Immature natural killer cell (primary cell): ENCODE measurements at regions not wholly inside any gene's neighbourhood (a gene's known extent, or its start where the extent isn't known, plus 50 kb on each side); places are given as distances from the start of the nearest gene placed in this dataset.

Source experiments
- DNase-seq, 3 donors: peaks; one replicate each; pipeline ENCODE4 v3.0.0; 2022; ENCODE audit warnings: mixed read lengths in 1 of 3
- H3K27ac Mint-ChIP-seq, 6 donors: one replicate each; pipeline ENCODE4 v1.8.0; 2020; ENCODE audit warnings: mixed read lengths in 6 of 6, mild to moderate bottlenecking in 5 of 6, inconsistent platforms in 4 of 6, moderate library complexity in 3 of 6
- H3K27me3 Mint-ChIP-seq, 3 donors: one replicate each; pipeline ENCODE4 v1.8.0; 2020 to 2021; ENCODE audit warnings: low read depth in 3 of 3, mild to moderate bottlenecking in 3 of 3, mixed read lengths in 3 of 3, moderate library complexity in 3 of 3, inconsistent platforms in 1 of 3
- H3K36me3 Mint-ChIP-seq, 3 donors: one replicate each; pipeline ENCODE4 v1.8.0; 2020; ENCODE audit warnings: mixed read lengths in 3 of 3, inconsistent platforms in 2 of 3, mild to moderate bottlenecking in 2 of 3
- H3K4me1 Mint-ChIP-seq, 2 donors: one replicate each; pipeline ENCODE4 v1.8.0; 2020; ENCODE audit warnings: inconsistent platforms in 2 of 2, mild to moderate bottlenecking in 2 of 2, mixed read lengths in 2 of 2, moderate library complexity in 1 of 2
- H3K4me3 Mint-ChIP-seq, 5 donors: one replicate each; pipeline ENCODE4 v1.8.0; 2020; ENCODE audit warnings: mild to moderate bottlenecking in 5 of 5, mixed read lengths in 5 of 5, inconsistent platforms in 3 of 5, moderate library complexity in 3 of 5
- H3K9me3 Mint-ChIP-seq, 6 donors: one replicate each; pipeline ENCODE4 v1.8.0; 2020; ENCODE audit warnings: mild to moderate bottlenecking in 6 of 6, mixed read lengths in 6 of 6, inconsistent platforms in 4 of 6, moderate library complexity in 3 of 6

GRCh38 chr5:158373608-158374395 is 514.9 kb upstream of the CLINT1 start:
- no peaks in the 10 kb centered on the region for H3K4me1 Mint-ChIP-seq
- no peak for DNase-seq
- peaks cover 0 to 2% (median 0%) of the 10 kb centered on the region in 3 donors for H3K36me3 Mint-ChIP-seq
- H3K27me3 Mint-ChIP-seq, result peaks cover 0 to 11% (median 2%) of the 10 kb centered on the region in 3 donors
- no peak overlapping the region for H3K4me3 Mint-ChIP-seq
- H3K27ac Mint-ChIP-seq, result no peak overlapping the region
- H3K9me3 Mint-ChIP-seq, result peaks cover 0 to 8% (median 0%) of the 10 kb centered on the region in 6 donors

- Mint-ChIP-seq H3K9me3 (peaks cover 0 to 6% (median 0%) of the 10 kb centered on the region in 6 donors), H3K27me3 (peaks cover 0 to 10% (median 2%) of the 10 kb centered on the region in 3 donors), H3K4me3 (no peak overlapping the region)
Observed at GRCh38 chr5:158369241-158369640, 510.3 kb upstream of the CLINT1 start.

GRCh38 chr5:158368686-158369085 is 509.7 kb upstream of the CLINT1 start:
- no peak for DNase-seq
- H3K27me3 Mint-ChIP-seq, result peaks cover 0 to 8% (median 2%) of the 10 kb centered on the region in 3 donors
- H3K4me3 Mint-ChIP-seq, result no peak overlapping the region
- no peaks in the 10 kb centered on the region for H3K4me1 Mint-ChIP-seq
- H3K27ac Mint-ChIP-seq, result no peak overlapping the region
- H3K36me3 Mint-ChIP-seq, result no peaks in the 10 kb centered on the region
- peaks cover 0 to 6% (median 0%) of the 10 kb centered on the region in 6 donors for H3K9me3 Mint-ChIP-seq

More at GRCh38 chr5:158369241-158369640, 510.3 kb upstream of the CLINT1 start:
- Mint-ChIP-seq H3K36me3 (peaks cover 0 to 2% (median 0%) of the 10 kb centered on the region in 3 donors), H3K4me1 (no peaks in the 10 kb centered on the region), H3K27ac (no peak overlapping the region)
- no peak for DNase-seq

- Mint-ChIP-seq H3K36me3 (no peaks in the 10 kb centered on the region), H3K27ac (no peak overlapping the region), H3K27me3 (no peaks in the 10 kb centered on the region), H3K4me1 (no peaks in the 10 kb centered on the region), H3K9me3 (no peaks in the 10 kb centered on the region), H3K4me3 (no peak overlapping the region)
- no peak for DNase-seq
Observed at GRCh38 chr5:158364367-158364766, 505.4 kb upstream of the CLINT1 start.

GRCh38 chr5:158354958-158355357 is 496.0 kb upstream of the CLINT1 start:
- DNase-seq, result no peak
- H3K4me3 Mint-ChIP-seq, result no peak overlapping the region
- peaks cover 1 to 4% (median 3%) of the 10 kb centered on the region in 3 donors for H3K27me3 Mint-ChIP-seq
- no peak overlapping the region for H3K27ac Mint-ChIP-seq
- peaks cover 0 to 7% (median 2%) of the 10 kb centered on the region in 6 donors for H3K9me3 Mint-ChIP-seq
- H3K36me3 Mint-ChIP-seq, result no peaks in the 10 kb centered on the region
- no peaks in the 10 kb centered on the region for H3K4me1 Mint-ChIP-seq

- H3K4me1 Mint-ChIP-seq, result no peaks in the 10 kb centered on the region
- no peak for DNase-seq
- peaks cover 1 to 4% (median 3%) of the 10 kb centered on the region in 3 donors for H3K27me3 Mint-ChIP-seq
- no peak overlapping the region for H3K27ac Mint-ChIP-seq
- no peak overlapping the region for H3K4me3 Mint-ChIP-seq
- H3K36me3 Mint-ChIP-seq, result no peaks in the 10 kb centered on the region
- H3K9me3 Mint-ChIP-seq, result peaks cover 0 to 10% (median 2%) of the 10 kb centered on the region in 6 donors
Observed at GRCh38 chr5:158351485-158352125, 492.7 kb upstream of the CLINT1 start.

- H3K4me3 Mint-ChIP-seq, result no peak overlapping the region
- H3K27ac Mint-ChIP-seq, result no peak overlapping the region
- H3K9me3 Mint-ChIP-seq, result peaks cover 0 to 8% (median 2%) of the 10 kb centered on the region in 6 donors
- peaks cover 0 to 3% (median 1%) of the 10 kb centered on the region in 3 donors for H3K27me3 Mint-ChIP-seq
- no peak for DNase-seq
- H3K4me1 Mint-ChIP-seq, result no peaks in the 10 kb centered on the region
- no peaks in the 10 kb centered on the region for H3K36me3 Mint-ChIP-seq
Observed at GRCh38 chr5:158349987-158350386, 491.0 kb upstream of the CLINT1 start.

- Mint-ChIP-seq H3K9me3 (peaks cover 0 to 11% (median 3%) of the 10 kb centered on the region in 6 donors), H3K4me1 (no peaks in the 10 kb centered on the region)
- no peak for DNase-seq
Observed at GRCh38 chr5:158344376-158344775, 485.4 kb upstream of the CLINT1 start.

GRCh38 chr5:158340608-158341007 is 481.7 kb upstream of the CLINT1 start:
- Mint-ChIP-seq H3K4me1 (no peaks in the 10 kb centered on the region), H3K4me3 (no peak overlapping the region), H3K27me3 (peaks cover 0 to 2% (median 0%) of the 10 kb centered on the region in 3 donors), H3K27ac (no peak overlapping the region), H3K9me3 (peaks cover 0 to 32% (median 8%) of the 10 kb centered on the region in 6 donors), H3K36me3 (peaks cover 0 to 4% (median 0%) of the 10 kb centered on the region in 3 donors)
- DNase-seq, result no peak

More at GRCh38 chr5:158344376-158344775, 485.4 kb upstream of the CLINT1 start:
- no peak overlapping the region for H3K4me3 Mint-ChIP-seq
- peaks cover 0 to 2% (median 0%) of the 10 kb centered on the region in 3 donors for H3K36me3 Mint-ChIP-seq
- H3K27ac Mint-ChIP-seq, result no peak overlapping the region
- H3K27me3 Mint-ChIP-seq, result no peaks in the 10 kb centered on the region

- Mint-ChIP-seq H3K4me1 (no peaks in the 10 kb centered on the region), H3K9me3 (peaks cover 0 to 10% (median 0%) of the 10 kb centered on the region in 6 donors), H3K27me3 (peaks cover 0 to 2% (median 0%) of the 10 kb centered on the region in 3 donors), H3K36me3 (no peaks in the 10 kb centered on the region), H3K27ac (no peak overlapping the region), H3K4me3 (no peak overlapping the region)
- no peak for DNase-seq
Observed at GRCh38 chr5:158326256-158326655, 467.3 kb upstream of the CLINT1 start.

GRCh38 chr5:158324236-158324635 is 465.3 kb upstream of the CLINT1 start:
- peaks cover 0 to 2% (median 1%) of the 10 kb centered on the region in 3 donors for H3K27me3 Mint-ChIP-seq
- H3K4me3 Mint-ChIP-seq, result no peak overlapping the region
- H3K27ac Mint-ChIP-seq, result no peak overlapping the region
- no peak for DNase-seq
- no peaks in the 10 kb centered on the region for H3K36me3 Mint-ChIP-seq
- peaks cover 0 to 10% (median 0%) of the 10 kb centered on the region in 6 donors for H3K9me3 Mint-ChIP-seq
- H3K4me1 Mint-ChIP-seq, result no peaks in the 10 kb centered on the region

GRCh38 chr5:158322620-158323019 is 463.7 kb upstream of the CLINT1 start:
- Mint-ChIP-seq H3K4me3 (no peak overlapping the region), H3K9me3 (peaks cover 0 to 6% (median 0%) of the 10 kb centered on the region in 6 donors), H3K27ac (no peak overlapping the region), H3K4me1 (no peaks in the 10 kb centered on the region), H3K36me3 (no peaks in the 10 kb centered on the region), H3K27me3 (peaks cover 0 to 2% (median 1%) of the 10 kb centered on the region in 3 donors)
- no peak for DNase-seq

- H3K4me1 Mint-ChIP-seq, result no peaks in the 10 kb centered on the region
- peaks cover 0 to 2% (median 1%) of the 10 kb centered on the region in 3 donors for H3K27me3 Mint-ChIP-seq
- DNase-seq, result no peak
- no peaks in the 10 kb centered on the region for H3K36me3 Mint-ChIP-seq
- H3K27ac Mint-ChIP-seq, result no peak overlapping the region
- peaks cover 0 to 6% (median 0%) of the 10 kb centered on the region in 6 donors for H3K9me3 Mint-ChIP-seq
- H3K4me3 Mint-ChIP-seq, result no peak overlapping the region
Observed at GRCh38 chr5:158320934-158321333, 462.0 kb upstream of the CLINT1 start.

GRCh38 chr5:158320178-158320674 is 461.3 kb upstream of the CLINT1 start:
- Mint-ChIP-seq H3K27ac (no peak overlapping the region), H3K36me3 (no peaks in the 10 kb centered on the region), H3K4me3 (no peak overlapping the region), H3K9me3 (peaks cover 0 to 6% (median 0%) of the 10 kb centered on the region in 6 donors), H3K4me1 (no peaks in the 10 kb centered on the region), H3K27me3 (peaks cover 0 to 2% (median 1%) of the 10 kb centered on the region in 3 donors)
- no peak for DNase-seq
